ENCODE measurements at regions not wholly inside any gene's neighbourhood (a gene's known extent, or its start where the extent isn't known, plus 50 kb on each side); places are given as distances from the start of the nearest gene placed in this dataset.
"Not testable (repeated sequence)": the region's sequence is repeated elsewhere in the genome, so short reads cannot be mapped to it uniquely, and the experiment has no call there.

DNA sequence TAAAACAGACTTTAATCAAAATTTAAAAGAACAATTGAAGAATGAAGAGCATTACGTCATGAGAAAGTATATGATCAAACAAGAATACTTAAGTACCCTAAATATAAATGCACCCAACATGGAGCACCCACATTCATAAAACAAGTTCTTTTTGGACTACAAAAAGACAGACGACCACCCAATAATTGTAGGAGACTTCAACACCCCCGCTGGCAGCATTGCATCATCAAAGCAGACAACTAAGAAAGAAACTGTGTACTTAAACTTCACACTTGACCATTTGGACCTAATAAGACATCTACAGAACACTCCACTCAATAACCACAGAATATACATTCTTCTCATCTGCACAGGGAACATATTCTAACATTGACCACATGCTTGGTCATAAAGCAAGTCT is 291.7 kb upstream of the ZNF322 start:
- H3K4me3 ChIP-seq; H3K36me3 ChIP-seq; H3K9me3 ChIP-seq; H3K27me3 ChIP-seq; DNase-seq; H3K4me1 ChIP-seq (ENCODE audit: insufficient read depth); intact Hi-C loops (cut with DNase I); H3K27ac ChIP-seq: not testable (repeated sequence)
- WGBS, 3 donors, result 88 to 97% (median 96%) methylated on average over 3 of the region's 3 CpGs

DNA sequence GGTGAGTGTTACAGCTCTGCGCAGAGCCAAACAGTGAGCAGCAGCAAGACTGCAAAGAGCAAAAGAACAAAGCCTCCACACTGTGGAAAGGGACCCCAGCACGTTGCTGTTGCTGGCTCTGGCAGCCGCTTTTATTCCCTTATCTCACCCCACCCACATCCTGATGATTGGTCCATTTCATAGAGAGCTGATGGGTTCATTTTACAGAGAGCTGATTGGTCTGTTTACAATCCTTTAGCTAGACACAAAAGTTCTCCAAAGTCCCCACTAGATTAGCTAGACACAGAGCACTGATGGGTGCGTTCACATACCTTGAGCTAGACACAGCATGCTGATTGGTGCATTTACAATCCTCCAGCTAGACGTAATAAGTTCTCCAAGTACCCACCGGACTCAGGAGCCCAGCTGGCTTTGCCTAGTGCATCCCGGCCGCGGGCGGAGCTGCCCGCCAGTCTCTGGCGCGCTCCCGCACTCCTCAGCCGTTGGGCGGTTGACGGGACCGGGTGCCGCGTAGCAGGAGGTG is 291.4 kb upstream of the PRSS16 start:
- H3K36me3 ChIP-seq; H3K4me1 ChIP-seq (ENCODE audit: insufficient read depth); H3K27me3 ChIP-seq; intact Hi-C loops (cut with DNase I); H3K9me3 ChIP-seq: not testable (repeated sequence)
- Histone ChIP-seq H3K27ac (peak overlapping the region; percentile 53 to 90), H3K4me3 (peak overlapping the region; percentile 75)
- TF ChIP-seq POLR2A (IDR thresholded peaks at IDR 0.05), result peak; percentile 7
- WGBS, 3 donors, result 4 to 17% (median 11%) methylated on average over 4 to 9 of the region's 20 CpGs
- DNase-seq, result peak; percentile 36 to 57 (median 44)

DNA sequence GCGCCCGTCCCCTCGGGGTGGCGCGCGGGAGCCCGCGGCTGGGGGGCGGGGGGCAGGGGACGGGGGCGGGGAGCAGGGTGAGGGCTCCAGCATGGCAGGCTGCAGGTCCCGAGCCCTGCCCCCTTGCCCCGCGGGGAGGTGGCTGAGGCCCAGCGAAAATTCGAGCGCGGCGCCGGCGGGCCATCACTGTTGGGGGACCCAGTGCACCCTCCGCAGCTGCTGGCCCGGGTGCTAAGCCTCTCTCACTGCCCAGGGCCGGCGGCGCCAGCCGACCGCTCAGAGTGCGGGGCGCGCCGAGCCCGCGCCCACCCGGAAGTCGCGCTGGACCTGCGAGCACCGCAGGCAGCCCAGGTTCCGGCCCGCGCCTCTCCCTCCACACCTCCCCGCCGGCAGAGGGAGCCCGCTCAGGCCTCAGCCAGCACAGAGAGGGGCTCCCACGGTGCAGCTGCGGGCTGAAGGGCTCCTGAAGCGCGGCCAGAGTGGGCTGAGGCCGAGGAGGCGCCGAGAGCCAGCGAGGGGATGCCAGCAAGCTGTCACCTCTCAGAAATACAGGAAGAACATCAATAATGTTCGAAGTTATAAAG is 290.8 kb upstream of the PRSS16 start:
- DNase-seq, result peak; percentile 85 to 92 (median 88)
- Histone ChIP-seq H3K4me3 (peak overlapping the region; percentile 75), H3K27ac (peak overlapping the region; percentile 53 to 90)
- H3K27me3 ChIP-seq; H3K4me1 ChIP-seq (ENCODE audit: insufficient read depth); H3K9me3 ChIP-seq; H3K36me3 ChIP-seq; intact Hi-C loops (cut with DNase I): not testable (repeated sequence)
- TF ChIP-seq, protein P1, sequence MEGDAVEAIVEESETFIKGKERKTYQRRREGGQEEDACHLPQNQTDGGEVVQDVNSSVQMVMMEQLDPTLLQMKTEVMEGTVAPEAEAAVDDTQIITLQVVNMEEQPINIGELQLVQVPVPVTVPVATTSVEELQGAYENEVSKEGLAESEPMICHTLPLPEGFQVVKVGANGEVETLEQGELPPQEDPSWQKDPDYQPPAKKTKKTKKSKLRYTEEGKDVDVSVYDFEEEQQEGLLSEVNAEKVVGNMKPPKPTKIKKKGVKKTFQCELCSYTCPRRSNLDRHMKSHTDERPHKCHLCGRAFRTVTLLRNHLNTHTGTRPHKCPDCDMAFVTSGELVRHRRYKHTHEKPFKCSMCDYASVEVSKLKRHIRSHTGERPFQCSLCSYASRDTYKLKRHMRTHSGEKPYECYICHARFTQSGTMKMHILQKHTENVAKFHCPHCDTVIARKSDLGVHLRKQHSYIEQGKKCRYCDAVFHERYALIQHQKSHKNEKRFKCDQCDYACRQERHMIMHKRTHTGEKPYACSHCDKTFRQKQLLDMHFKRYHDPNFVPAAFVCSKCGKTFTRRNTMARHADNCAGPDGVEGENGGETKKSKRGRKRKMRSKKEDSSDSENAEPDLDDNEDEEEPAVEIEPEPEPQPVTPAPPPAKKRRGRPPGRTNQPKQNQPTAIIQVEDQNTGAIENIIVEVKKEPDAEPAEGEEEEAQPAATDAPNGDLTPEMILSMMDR (IDR thresholded peaks at IDR 0.05), result peak; percentile 54 to 62 (median 60)
- peak; percentile 25 for TF ChIP-seq POLR2A (IDR thresholded peaks at IDR 0.05)
- WGBS, 3 donors, result 0 to 1% (median 0%) methylated on average over 17 to 46 of the region's 54 CpGs

DNA sequence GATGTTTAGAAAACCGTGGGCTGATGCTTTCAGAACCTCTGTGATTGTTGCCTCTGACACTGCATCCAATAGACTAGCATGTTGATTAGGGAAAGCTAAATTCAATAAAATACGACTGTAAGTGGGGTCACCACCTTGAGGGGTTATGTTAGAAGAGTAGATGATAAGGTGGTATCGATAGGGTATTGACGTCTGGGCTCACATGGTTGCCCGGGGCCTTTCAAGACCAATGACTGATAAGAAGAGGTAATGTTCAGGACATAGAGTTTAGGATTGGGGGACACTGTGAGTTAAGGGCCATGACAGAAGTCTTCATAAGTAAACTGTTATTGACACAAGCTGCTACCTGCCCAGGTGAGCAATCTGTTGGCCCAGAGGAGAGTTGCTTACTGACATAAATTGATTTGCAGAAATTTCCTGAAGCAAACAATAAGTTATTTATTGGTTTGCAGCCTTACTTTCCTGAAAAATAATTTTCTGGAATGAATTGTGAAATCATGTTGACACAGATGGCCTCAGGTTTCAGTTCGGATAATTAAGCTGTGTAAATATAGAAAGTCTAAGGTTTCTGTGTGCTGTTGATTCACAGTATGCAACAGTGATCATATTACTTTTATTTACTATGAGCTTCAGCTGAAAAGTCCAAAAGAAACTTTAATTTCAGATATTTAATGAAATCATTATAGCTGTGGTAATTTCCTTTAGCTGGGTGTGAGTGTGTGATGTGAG is 289.9 kb upstream of the PRSS16 start:
- H3K27me3 ChIP-seq; H3K4me1 ChIP-seq (ENCODE audit: insufficient read depth); intact Hi-C loops (cut with DNase I); H3K36me3 ChIP-seq; H3K9me3 ChIP-seq: not testable (repeated sequence)
- Histone ChIP-seq H3K27ac (peak overlapping the region in 1 of 2 donors; percentile 90), H3K4me3 (peak overlapping the region; percentile 75)
- 25 to 45% (median 39%) methylated on average over 6 of the region's 6 CpGs for WGBS, 3 donors
- peak in 2 of 5 donors; percentile 3 to 5 for DNase-seq

DNA sequence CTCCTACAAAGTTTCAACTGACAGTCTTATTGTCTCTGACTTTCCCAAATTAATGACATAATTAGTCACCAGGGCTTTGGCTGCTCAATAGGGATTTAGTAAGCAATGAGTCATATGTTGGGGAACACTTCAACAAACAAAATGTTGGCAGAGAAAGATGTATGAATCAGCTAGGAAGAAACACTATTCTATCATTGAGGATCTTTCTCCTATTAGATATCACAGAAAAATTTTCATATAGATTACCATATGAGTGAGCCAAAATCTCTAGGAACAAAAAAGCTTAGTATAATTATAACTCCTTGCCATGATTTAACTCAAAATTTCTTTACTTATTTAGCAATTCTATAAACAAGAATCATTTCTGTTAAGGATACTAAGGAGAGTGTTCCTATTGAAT is 286.3 kb upstream of the PRSS16 start:
- H3K36me3 ChIP-seq; H3K27me3 ChIP-seq; H3K27ac ChIP-seq; DNase-seq; intact Hi-C loops (cut with DNase I); H3K9me3 ChIP-seq; H3K4me1 ChIP-seq (ENCODE audit: insufficient read depth); H3K4me3 ChIP-seq: not testable (repeated sequence)

DNA sequence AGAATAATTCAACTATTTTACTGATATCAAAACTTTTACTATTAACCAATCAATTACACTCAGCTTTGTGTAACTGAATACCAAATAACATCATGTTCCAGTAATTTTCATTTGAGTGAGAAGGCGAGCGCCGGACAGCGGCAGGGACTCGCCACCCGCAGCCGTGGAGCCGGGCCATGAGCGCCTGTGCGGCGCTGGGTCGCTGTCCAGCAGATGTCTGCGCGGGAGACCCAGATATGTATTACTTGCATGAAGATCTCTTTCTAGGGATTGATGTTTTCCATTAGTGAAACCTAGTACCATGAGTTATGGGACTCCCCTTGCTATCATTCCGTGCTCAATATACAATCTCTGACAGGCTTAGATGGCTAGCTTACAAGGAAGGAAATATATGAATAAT is 245.1 kb upstream of the PRSS16 start:
- Histone ChIP-seq H3K27me3 (peaks cover 2% of the 10 kb centered on the region), H3K4me3 (no peak overlapping the region), H3K9me3 (no peaks in the 10 kb centered on the region), H3K4me1 (ENCODE audit: insufficient read depth) (no peaks in the 10 kb centered on the region), H3K36me3 (no peaks in the 10 kb centered on the region), H3K27ac (no peak overlapping the region)
- no peak for DNase-seq
- intact Hi-C loops (cut with DNase I), result no loop called here
- 84 to 96% (median 92%) methylated on average over 15 of the region's 15 CpGs for WGBS, 3 donors
- TF ChIP-seq POLR2A (IDR thresholded peaks at IDR 0.05), result no peak
- no peak for TF ChIP-seq EP300 (IDR thresholded peaks at IDR 0.05)
- TF ChIP-seq, protein P1 (IDR thresholded peaks at IDR 0.05), result no peak

Data from ovary (tissue), 7 donors.